HG03139 (cell line): ENCODE measurements at regions not wholly inside any gene's neighbourhood (a gene's known extent, or its start where the extent isn't known, plus 50 kb on each side); places are given as distances from the start of the nearest gene placed in this dataset.

Experiments
- ATAC-seq: cut with Tn5 transposase; IDR thresholded peaks from one replicate; pipeline ENCODE4 v1.9.1; 2021; ENCODE audit not compliant: unreplicated experiment

DNA sequence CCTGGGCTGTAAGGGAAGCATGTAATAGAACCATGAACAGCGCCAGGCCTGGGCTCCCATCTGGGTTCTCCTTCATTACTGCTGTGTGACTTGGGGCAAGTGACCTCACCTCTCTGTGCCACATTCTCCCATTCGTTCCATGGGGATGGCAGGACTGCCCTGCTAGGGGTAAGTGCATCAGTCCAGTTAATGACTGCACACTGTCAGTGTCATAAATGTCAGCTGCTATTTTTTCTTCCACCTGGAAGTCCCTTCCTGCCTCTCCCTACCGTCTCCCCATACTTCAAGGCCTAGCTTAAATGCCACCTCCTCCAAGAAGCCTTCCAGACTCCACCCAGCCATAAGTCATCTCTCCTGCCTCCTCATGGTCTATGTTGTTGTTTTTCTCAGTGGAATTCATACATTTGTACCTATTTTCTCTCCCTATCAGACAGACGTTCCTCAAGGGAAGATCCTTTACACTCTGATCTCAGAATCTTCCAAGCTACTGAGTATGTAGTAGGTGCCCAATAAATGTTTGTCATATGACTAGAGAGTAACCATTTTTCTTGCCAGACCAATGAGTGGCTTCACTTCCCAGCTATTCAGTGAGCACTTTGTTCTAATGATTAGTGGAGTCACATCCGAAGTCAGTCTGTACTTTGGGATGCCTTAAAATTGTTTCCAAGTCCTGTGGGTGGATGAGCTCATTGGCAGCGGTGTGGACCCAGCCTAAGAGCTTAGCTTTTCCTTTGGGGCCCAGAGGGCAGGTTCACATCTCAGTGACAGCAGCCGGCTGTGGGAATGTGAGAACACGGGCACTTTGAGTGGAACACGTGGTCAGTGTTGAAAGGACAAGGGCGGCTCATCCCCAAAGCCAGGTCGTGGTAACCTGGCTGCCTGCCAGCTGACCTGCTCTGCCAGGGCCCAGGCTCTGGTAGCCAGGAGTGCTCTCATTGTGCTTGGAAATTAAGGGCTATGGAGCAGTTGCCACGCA lies 147.5 kb upstream of the GSE1 start:
- ATAC-seq = no peak

DNA sequence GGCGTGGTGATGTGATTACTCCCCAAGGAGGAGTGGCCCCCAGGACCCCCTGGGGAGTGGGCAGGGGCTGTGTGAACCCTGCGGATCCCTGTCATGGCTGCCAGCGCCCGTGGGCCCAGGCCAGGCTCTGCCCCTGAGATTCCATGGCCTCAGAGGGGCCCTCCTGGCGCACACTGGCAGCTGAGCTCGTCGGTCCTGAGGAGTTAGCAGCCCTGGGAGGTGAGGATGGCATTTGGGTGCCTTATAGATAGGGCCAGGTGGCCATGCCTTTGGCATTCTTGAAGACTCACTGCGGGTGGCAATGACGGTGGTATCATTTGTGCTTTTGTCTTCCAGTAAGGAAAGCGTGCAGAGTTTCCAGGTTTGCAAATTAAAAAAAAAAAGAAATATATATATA lies 146.8 kb upstream of the GSE1 start:
- no peak for ATAC-seq

- ATAC-seq = no peak
These were observed 146.1 kb upstream of the GSE1 start for GRCh38 chr16:85466989-85467388.

GRCh38 chr16:85469929-85470590 lies 143.1 kb upstream of the GSE1 start:
- no peak for ATAC-seq

DNA sequence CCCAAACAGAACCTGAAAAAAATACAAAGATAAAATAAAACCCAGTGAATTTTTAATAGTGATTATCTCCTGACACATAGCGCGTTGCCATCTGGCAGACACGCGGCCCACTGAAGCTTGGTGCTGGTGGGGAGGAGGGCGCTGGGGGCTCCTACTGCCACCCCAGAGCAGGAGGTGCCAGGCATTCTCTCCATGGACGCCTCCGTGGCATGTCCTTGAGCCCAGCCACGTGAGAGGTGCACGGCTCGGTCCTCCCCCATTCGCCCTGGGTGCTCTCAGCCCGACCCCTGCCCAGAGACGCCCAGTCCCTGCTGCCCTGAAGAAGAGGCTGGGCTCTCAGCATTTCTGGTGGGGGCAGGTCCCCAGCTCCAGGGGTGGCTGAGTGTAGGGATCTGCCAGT lies 142.2 kb upstream of the GSE1 start:
- ATAC-seq = no peak

GRCh38 chr16:85471469-85472431 lies 141.4 kb upstream of the GSE1 start:
- ATAC-seq = no peak

- no peak for ATAC-seq
These were observed 140.6 kb upstream of the GSE1 start for GRCh38 chr16:85472514-85472913.

GRCh38 chr16:85473323-85473722 lies 139.8 kb upstream of the GSE1 start:
- ATAC-seq = no peak

DNA sequence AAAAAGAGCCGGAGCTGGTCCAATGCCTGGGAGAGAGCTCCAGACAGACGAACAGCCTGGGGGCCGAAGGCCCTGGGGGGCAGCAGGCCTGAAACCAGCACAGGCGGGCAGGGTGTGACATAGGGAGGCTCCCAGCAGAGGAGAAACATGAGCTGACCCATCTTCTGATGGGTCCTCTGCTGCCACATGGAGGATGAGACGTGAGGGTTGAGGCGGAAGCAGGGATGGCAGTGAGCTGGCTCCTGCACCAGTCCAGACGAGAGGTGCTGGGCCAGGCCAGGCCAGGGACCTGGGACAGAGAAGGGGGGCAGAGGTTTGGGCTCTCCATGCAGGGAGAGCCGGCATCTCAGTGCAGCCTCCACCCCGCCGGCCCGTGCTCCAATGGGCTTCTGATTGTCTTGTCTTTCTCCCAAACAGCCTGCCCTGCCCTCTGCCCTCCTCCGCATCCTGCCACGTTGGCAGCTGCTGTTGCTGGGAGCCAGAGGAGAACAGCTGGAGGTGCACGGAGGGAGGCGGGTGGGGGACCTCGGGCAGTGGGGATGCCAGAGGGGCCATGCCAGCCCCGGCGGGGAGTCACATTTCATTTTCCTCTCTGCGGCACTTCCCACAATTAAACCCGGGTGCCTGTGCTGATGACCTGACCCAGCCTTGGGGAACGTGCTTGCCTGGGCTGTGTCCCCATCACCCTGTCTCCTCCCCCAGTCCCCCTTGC lies 139.1 kb upstream of the GSE1 start:
- ATAC-seq = no peak

DNA sequence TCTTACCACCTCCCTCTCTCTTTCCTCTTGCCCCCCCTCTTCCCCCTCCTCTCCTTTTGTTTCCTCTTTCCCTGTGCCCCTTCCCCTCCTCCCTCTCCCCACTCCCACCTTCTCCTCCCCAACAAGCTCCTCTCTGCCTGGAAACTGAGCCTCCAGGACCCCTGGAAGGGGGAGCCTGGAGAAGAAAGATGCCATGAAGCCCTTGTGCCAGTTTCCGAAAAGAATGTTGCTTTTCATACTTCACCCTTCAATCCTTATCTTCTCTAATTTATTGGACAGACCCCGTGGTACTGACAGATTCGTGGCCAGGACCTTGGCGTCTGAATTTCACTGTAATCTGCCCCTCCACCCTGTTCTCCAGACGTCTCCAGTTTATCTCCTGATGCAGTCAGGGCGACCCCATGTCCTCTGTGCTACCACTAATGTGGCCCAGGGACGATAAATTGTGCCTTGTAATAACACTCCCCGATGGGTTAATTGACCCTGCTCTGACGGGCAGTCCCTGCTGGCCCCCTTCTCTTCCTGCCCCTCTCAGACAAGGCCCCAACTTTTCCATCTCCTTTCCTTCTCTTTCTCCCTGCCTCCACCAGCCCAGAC lies 138.4 kb upstream of the GSE1 start:
- no peak for ATAC-seq

- ATAC-seq = no peak
These were observed 137.9 kb upstream of the GSE1 start for GRCh38 chr16:85475233-85475632.

GRCh38 chr16:85475691-85476300 lies 137.3 kb upstream of the GSE1 start:
- ATAC-seq = no peak

- ATAC-seq = no peak
These were observed 136.7 kb upstream of the GSE1 start for GRCh38 chr16:85476389-85476788.

GRCh38 chr16:85477801-85478363 lies 135.2 kb upstream of the GSE1 start:
- ATAC-seq = no peak

DNA sequence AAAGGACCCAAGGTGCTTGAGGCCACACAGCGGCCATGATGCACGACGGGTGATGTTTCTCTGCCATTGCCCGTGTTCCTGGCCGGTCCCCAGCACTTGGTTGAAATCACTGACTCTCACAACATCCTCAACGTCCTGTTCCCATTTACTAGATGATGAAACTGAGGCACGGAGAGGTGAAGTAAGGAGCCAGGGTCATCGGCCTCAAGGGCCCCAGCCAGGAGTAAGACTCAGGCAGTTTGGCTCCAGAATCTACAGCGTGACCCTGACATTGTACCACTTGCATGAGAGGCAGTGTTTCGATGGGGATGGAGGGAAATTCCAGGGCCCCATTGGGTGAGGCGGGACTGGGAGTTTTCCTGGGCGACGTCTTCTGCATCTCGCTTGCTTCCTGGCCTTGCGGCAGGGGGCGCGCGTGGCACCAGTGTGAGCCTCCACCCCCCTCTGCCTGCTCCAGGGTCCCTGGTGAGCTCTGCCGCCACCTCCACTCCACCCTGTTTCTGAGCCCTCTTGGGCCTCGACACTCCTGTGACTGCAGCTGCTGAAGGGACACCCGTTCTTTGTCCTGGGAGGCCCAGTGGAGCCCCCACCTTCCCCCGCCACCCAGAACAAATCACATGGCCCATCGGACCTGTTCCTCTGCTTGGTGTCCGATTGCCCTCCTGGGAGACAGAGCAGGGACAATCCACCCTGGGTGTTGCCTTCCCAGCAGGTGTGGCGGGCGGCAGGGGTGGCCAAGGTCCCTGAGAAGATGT lies 133.0 kb upstream of the GSE1 start:
- no peak for ATAC-seq

GRCh38 chr16:85480727-85481101 lies 132.4 kb upstream of the GSE1 start:
- no peak for ATAC-seq

DNA sequence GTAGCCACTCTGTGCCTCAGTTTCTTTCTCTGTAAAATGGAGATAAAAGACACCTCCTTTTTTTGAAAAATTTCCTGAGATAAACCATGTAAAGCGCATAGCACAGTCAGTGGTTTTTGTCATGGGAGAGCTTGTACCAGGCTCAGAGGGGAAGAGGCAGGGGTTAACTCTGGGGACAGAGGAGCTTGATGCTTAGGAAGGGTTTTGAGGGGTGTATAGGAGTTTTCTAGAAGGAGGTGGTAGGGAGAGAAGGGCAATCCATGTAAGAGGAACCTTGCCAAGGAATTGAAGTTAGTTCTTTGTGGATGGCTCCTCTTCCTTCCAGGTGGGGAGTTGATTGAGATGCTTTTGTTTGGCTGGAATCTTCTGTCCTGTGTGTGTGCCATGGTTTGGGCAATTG lies 131.9 kb upstream of the GSE1 start:
- no peak for ATAC-seq

GRCh38 chr16:85481738-85482137 lies 131.4 kb upstream of the GSE1 start:
- ATAC-seq = no peak

DNA sequence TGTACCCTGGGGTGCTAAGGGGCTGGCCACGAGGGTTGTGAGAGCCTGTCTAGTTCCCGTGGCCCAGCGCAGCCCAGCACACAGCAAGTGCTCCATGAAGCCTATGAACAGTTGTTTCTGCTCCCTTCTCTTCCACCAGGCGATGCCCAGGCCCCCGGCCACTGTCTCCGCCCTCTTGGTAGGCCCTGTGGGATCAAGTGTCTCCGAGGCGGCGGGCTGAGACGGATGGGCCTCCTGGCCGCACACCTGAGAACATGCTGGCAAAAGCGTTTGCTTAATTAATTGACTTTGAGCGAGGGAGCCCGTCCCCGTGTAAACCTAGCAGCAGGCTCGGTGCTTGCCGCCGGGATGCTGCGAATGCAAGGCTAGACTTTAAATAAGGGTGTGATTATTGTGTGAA lies 129.7 kb upstream of the GSE1 start:
- ATAC-seq = no peak
